Ovary (tissue), 3 donors: ENCODE measurements at regions not wholly inside any gene's neighbourhood (a gene's known extent, or its start where the extent isn't known, plus 50 kb on each side); places are given as distances from the start of the nearest gene placed in this dataset.

Experiments used
- POLR2A ChIP-seq: fragments of 450-650 bp; IDR thresholded peaks from one replicate; pipeline ENCODE4 v1.6.1; 2017; ENCODE audit warnings: antibody characterized with exemption, mild to moderate bottlenecking, moderate library complexity
- TF ChIP-seq, protein P1 (sequence below), 3 donors: fragments of 450-650 bp in 2 of 3; fragments of 200-600 bp in 1 of 3; IDR thresholded peaks; one replicate each; pipeline versions ENCODE4 v1.5.1 to v1.8.0; 2016 to 2022; ENCODE audit warnings: antibody characterized with exemption in 3 of 3, mild to moderate bottlenecking in 1 of 3
- donor health status: DM: no; HTN: no; CAD: no.

DNA sequence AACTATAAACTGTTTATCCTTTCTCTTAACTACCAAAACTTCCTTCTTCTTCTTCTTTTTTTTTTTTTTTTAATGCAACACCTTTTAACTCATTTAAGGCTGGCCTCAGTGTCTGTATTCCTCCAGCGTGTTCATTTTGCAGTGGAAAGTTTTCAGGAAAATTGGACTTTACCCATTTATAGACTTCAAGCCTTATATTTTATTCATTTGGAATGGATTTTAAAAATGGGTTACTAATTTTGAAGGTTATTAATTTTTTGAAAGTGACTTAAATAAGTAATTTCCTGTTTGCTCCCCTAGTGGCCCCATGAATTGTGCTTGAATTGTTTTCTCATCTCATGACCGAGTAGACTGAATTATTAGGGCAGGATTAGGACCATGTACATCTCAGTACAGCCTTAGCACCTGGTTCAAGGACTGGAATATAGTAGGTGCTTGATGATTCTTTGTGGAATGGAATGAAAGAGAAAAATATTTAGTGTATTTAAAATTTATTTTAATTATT lies 282.7 kb downstream of the ANKRD50 start:
- TF ChIP-seq POLR2A = no peak
- TF ChIP-seq, protein P1, sequence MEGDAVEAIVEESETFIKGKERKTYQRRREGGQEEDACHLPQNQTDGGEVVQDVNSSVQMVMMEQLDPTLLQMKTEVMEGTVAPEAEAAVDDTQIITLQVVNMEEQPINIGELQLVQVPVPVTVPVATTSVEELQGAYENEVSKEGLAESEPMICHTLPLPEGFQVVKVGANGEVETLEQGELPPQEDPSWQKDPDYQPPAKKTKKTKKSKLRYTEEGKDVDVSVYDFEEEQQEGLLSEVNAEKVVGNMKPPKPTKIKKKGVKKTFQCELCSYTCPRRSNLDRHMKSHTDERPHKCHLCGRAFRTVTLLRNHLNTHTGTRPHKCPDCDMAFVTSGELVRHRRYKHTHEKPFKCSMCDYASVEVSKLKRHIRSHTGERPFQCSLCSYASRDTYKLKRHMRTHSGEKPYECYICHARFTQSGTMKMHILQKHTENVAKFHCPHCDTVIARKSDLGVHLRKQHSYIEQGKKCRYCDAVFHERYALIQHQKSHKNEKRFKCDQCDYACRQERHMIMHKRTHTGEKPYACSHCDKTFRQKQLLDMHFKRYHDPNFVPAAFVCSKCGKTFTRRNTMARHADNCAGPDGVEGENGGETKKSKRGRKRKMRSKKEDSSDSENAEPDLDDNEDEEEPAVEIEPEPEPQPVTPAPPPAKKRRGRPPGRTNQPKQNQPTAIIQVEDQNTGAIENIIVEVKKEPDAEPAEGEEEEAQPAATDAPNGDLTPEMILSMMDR (IDR thresholded peaks at IDR 0.05) = no peak
